Fibroblast of pulmonary artery (primary cell): ENCODE measurements at regions not wholly inside any gene's neighbourhood (a gene's known extent, or its start where the extent isn't known, plus 50 kb on each side); places are given as distances from the start of the nearest gene placed in this dataset.

Experiments used
- DNase-seq: peaks from one replicate; pipeline ENCODE4 v3.0.0-alpha.2; 2010; ENCODE audit warnings: low read depth
- H3K4me3 ChIP-seq: replicated peaks from 2 replicates; pipeline ENCODE4 v1.5.1; 2011; ENCODE audit warnings: low read depth, mild to moderate bottlenecking, control low read depth, low read length, moderate library complexity
- CTCF ChIP-seq: IDR thresholded peaks from 2 replicates; pipeline ENCODE4 v1.5.1; 2011; ENCODE audit warnings: mild to moderate bottlenecking, control low read depth, low read length, inconsistent platforms; ENCODE audit errors: missing control alignments

GRCh38 chr1:213719462-213719861 lies 268.3 kb upstream of the PROX1 start:
- no peak overlapping the region for H3K4me3 ChIP-seq
- no peak for TF ChIP-seq CTCF
- DNase-seq, result no peak

- H3K4me3 ChIP-seq, result no peak overlapping the region
- no peak for TF ChIP-seq CTCF
- DNase-seq, result no peak
Observed at GRCh38 chr1:213720032-213720431, 267.7 kb upstream of the PROX1 start.

- TF ChIP-seq CTCF, result no peak
- DNase-seq, result no peak
- no peak overlapping the region for H3K4me3 ChIP-seq
Observed at GRCh38 chr1:213723187-213723586, 264.6 kb upstream of the PROX1 start.

- H3K4me3 ChIP-seq, result no peak overlapping the region
- peak; percentile 21 for DNase-seq
- no peak for TF ChIP-seq CTCF
Observed at GRCh38 chr1:213724640-213725536, 262.9 kb upstream of the PROX1 start.

- TF ChIP-seq CTCF, result no peak
- H3K4me3 ChIP-seq, result no peak overlapping the region
- DNase-seq, result no peak
Observed at GRCh38 chr1:213727853-213728592, 259.8 kb upstream of the PROX1 start.

- no peak for TF ChIP-seq CTCF
- no peak for DNase-seq
Observed at GRCh38 chr1:213728593-213729536, 258.9 kb upstream of the PROX1 start.

More at GRCh38 chr1:213728593-213729536, 258.9 kb upstream of the PROX1 start:
- no peak overlapping the region for H3K4me3 ChIP-seq
